A673 (cell line): ENCODE measurements at regions not wholly inside any gene's neighbourhood (a gene's known extent, or its start where the extent isn't known, plus 50 kb on each side); places are given as distances from the start of the nearest gene placed in this dataset.
"Not testable (repeated sequence)": the region's sequence is repeated elsewhere in the genome, so short reads cannot be mapped to it uniquely, and the experiment has no call there.

Source experiments
- BruUV-seq: library from RNA; stranded (reverse); fragments of 400-500 nt; replicated peaks from 2 replicates; lab custom pipeline; 2021; lab: Mats Ljungman, UMichigan
- CTCF ChIA-PET: fragments of 300-600 bp; sonication (Branson Sonifier 250); formaldehyde crosslinking; loops from one replicate; lab custom pipeline; 2022; ENCODE audit warnings: antibody characterized with exemption; lab: Charles Lee
- POLR2A ChIA-PET: fragments of 300-600 bp; sonication (Branson Sonifier 250); formaldehyde crosslinking; loops from one replicate; lab custom pipeline; 2022; ENCODE audit warnings: antibody characterized with exemption; ENCODE audit not compliant: low non-redundant PET; lab: Charles Lee
- DNase-seq: peaks from one replicate; pipeline ENCODE4 v3.0.0-alpha.2; 2015; ENCODE audit warnings: low spot score
- H3K27ac ChIP-seq: fragments of 200-600 bp; sonication (generic); 2 replicates; pipeline ENCODE4 v1.5.1; 2016; ENCODE audit warnings: mixed run types, low read depth, mild to moderate bottlenecking, mixed read lengths, antibody characterized with exemption, low read length; ENCODE audit not compliant: poor library complexity, severe bottlenecking
- H3K27me3 ChIP-seq: fragments of 200-600 bp; sonication (generic); replicated peaks from 2 replicates; pipeline ENCODE4 v1.6.1; 2017; ENCODE audit warnings: mixed run types, low read depth, mild to moderate bottlenecking, mixed read lengths, antibody characterized with exemption, low read length; ENCODE audit not compliant: insufficient read depth, poor library complexity
- H3K36me3 ChIP-seq: fragments of 200-600 bp; sonication (generic); 2 replicates; pipeline ENCODE4 v1.6.1; 2016; ENCODE audit warnings: mixed run types, mild to moderate bottlenecking, mixed read lengths, antibody characterized with exemption, low read length; ENCODE audit not compliant: insufficient read depth, poor library complexity, severe bottlenecking
- H3K4me1 ChIP-seq: fragments of 200-600 bp; sonication (generic); 2 replicates; pipeline ENCODE4 v1.6.1; 2017; ENCODE audit warnings: mixed run types, mild to moderate bottlenecking, mixed read lengths, antibody characterized with exemption, low read length; ENCODE audit not compliant: insufficient read depth, poor library complexity, severe bottlenecking
- H3K4me3 ChIP-seq: fragments of 200-600 bp; sonication (generic); 2 replicates; pipeline ENCODE4 v1.5.1; 2016; ENCODE audit warnings: low read depth, mixed run types, mild to moderate bottlenecking, mixed read lengths, low read length; ENCODE audit not compliant: poor library complexity, severe bottlenecking
- H3K9me3 ChIP-seq: fragments of 200-600 bp; sonication (generic); 2 replicates; pipeline ENCODE4 v1.6.1; 2016; ENCODE audit warnings: mixed run types, low read depth, mild to moderate bottlenecking, mixed read lengths, antibody characterized with exemption, low read length; ENCODE audit not compliant: poor library complexity, severe bottlenecking
- EZH2 ChIP-seq: fragments of 200-600 bp; sonication (generic); IDR thresholded peaks from 2 replicates; pipeline ENCODE4 v1.6.1; 2017; ENCODE audit warnings: borderline replicate concordance, low read depth, mild to moderate bottlenecking, mixed read lengths, antibody characterized with exemption, low read length; ENCODE audit not compliant: poor library complexity, severe bottlenecking
- intact Hi-C: fragments of 100-400 bp; cut with micrococcal nuclease; formaldehyde crosslinking; loops from one replicate; pipeline ENCODE4 v1.10.0; 2022; ENCODE audit not compliant: unreplicated experiment
- TF ChIP-seq, protein P1 (sequence below): fragments of 300-800, 200-600 bp; sonication (generic); conservative IDR thresholded peaks from 2 replicates; pipeline ENCODE4 v1.5.1; 2017; ENCODE audit warnings: low read depth, mild to moderate bottlenecking, antibody characterized with exemption, low read length, moderate library complexity, mixed read lengths

DNA sequence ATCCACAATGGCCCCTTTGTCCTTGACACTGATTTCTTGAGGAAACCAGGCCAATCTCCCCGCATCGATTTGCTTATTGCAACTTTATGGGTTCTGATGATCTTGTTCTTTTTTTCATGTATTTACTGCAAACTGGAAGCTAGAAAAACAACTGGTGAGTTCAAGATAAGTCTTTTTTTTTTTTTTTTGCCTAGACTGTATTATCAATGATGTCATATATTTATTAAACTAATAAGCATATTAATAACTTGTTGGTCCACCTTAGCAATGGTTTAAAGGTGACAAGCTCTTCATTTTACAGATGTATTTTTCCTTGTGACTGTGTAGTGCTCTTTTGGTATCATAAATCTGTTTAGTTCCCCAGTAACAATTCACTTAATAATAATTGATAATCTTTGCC is 79.0 kb upstream of the NOX3 start:
- TF ChIP-seq, protein P1, sequence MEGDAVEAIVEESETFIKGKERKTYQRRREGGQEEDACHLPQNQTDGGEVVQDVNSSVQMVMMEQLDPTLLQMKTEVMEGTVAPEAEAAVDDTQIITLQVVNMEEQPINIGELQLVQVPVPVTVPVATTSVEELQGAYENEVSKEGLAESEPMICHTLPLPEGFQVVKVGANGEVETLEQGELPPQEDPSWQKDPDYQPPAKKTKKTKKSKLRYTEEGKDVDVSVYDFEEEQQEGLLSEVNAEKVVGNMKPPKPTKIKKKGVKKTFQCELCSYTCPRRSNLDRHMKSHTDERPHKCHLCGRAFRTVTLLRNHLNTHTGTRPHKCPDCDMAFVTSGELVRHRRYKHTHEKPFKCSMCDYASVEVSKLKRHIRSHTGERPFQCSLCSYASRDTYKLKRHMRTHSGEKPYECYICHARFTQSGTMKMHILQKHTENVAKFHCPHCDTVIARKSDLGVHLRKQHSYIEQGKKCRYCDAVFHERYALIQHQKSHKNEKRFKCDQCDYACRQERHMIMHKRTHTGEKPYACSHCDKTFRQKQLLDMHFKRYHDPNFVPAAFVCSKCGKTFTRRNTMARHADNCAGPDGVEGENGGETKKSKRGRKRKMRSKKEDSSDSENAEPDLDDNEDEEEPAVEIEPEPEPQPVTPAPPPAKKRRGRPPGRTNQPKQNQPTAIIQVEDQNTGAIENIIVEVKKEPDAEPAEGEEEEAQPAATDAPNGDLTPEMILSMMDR = no peak
- TF ChIP-seq EZH2 = no peak
- ChIA-PET POLR2A (no interaction called here), CTCF (no interaction called here)
- intact Hi-C loops = loop anchor here (10.0 kb wide), 1 partner anchor 200 kb away; no protein-coding TSS in a partner anchor
- DNase-seq = no peak
- Histone ChIP-seq H3K27me3 (no peaks in the 10 kb centered on the region), H3K36me3 (no peaks in the 10 kb centered on the region), H3K4me3 (no peak overlapping the region), H3K9me3 (peaks cover 6% of the 10 kb centered on the region), H3K27ac (no peak overlapping the region), H3K4me1 (peaks cover 4% of the 10 kb centered on the region)
- BruUV-seq = no TSS peak

DNA sequence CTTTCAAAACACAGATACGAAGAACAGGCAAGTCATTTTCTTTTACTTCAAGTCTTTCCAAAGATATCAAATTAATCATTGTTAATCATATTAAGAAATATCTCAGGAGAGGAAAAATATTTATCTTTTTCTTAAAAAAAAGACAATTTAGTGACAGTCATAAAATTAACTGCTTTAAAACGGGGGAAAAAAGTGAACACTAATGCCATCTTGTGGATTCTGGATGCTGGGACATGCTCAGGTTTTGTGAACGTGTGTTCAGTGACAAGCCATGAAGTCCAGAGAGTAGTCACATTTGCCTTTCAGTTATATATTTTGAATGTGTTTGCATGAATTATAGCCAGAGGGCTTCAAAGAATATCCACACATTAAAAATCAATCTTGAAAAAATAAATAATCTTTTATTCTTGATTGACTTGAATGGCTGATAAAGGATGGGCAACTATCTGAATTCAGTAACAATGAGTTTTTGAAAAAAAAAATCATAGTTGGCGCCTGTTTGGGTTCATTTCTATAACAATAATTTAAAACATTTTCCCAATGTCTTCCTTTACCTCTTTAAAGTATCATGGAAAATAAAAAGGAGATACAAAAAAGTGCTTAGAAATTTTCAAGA is 74.7 kb upstream of the NOX3 start:
- H3K4me3 ChIP-seq = no peak overlapping the region
- ChIA-PET CTCF (no interaction called here), POLR2A (no interaction called here)
- no peak overlapping the region for H3K27ac ChIP-seq
- H3K4me1 ChIP-seq = peaks cover 20% of the 10 kb centered on the region
- DNase-seq = peak; percentile 72
- intact Hi-C loops = loop anchor here (1.0 to 10.0 kb wide), 2 partner anchors 203 to 204 kb away; no protein-coding TSS in a partner anchor
- no peaks in the 10 kb centered on the region for H3K36me3 ChIP-seq
- H3K9me3 ChIP-seq = peaks cover 6% of the 10 kb centered on the region
- TF ChIP-seq, protein P1 = peak; percentile 83
- TF ChIP-seq EZH2 = no peak
- BruUV-seq = no TSS peak
- no peaks in the 10 kb centered on the region for H3K27me3 ChIP-seq

DNA sequence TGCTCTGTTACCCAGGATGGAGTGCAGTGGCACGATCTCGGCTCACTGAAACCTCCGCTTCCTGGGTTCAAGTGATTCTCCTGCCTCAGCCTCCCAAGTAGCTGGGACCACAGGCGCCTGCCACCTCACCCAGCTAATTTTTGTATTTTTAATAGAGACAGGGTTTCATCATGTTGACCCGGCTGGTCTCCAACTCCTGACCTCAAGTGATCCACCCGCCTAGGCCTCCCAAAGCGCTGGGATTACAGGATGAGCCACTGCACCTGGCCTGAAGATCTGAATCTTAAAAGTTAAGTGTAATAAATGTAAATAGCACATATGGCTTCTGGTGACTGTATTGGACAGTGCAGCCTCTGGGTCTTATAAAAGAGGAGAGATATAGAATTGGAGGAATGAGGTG is 74.2 kb upstream of the NOX3 start:
- BruUV-seq, H3K36me3 ChIP-seq, POLR2A ChIA-PET, H3K4me3 ChIP-seq, H3K9me3 ChIP-seq, H3K27me3 ChIP-seq, H3K27ac ChIP-seq: not testable (repeated sequence)
- peak; percentile 12 for DNase-seq
- H3K4me1 ChIP-seq = peaks cover 20% of the 10 kb centered on the region
- intact Hi-C loops = loop anchor here (1.0 to 10.0 kb wide), 3 partner anchors 203 to 345 kb away; no protein-coding TSS in a partner anchor
- CTCF ChIA-PET = interaction anchor here (1.3 to 1.5 kb wide), 2 partner anchors 201 to 202 kb away, joined by 6 to 7 read pairs; no protein-coding TSS in a partner anchor
